Gastroesophageal sphincter (tissue), 4 donors: ENCODE measurements at regions not wholly inside any gene's neighbourhood (a gene's known extent, or its start where the extent isn't known, plus 50 kb on each side); places are given as distances from the start of the nearest gene placed in this dataset.

Source experiments
- ATAC-seq: fragments of 150-250 bp; one replicate; pipeline ENCODE4 v1.9.1; 2016; ENCODE audit warnings: mild to moderate bottlenecking, moderate library complexity
- H3K27ac ChIP-seq, 4 donors: fragments of 200-600 bp; sonication (generic) in 3 of 4; 1 replicate in 3 of 4; 2 replicates in 1 of 4; pipeline ENCODE4 v1.5.1; 2016 to 2019
- H3K27me3 ChIP-seq: fragments of 200-600 bp; sonication (generic); one replicate; pipeline ENCODE4 v1.5.1; 2019
- H3K36me3 ChIP-seq, 2 donors: fragments of 200-600 bp; sonication (generic); one replicate each; pipeline ENCODE4 v1.5.1; 2019; ENCODE audit warnings: control low read depth in 1 of 2
- H3K4me1 ChIP-seq, 3 donors: fragments of 200-600 bp; sonication (generic); 1 replicate in 2 of 3; 2 replicates in 1 of 3; pipeline ENCODE4 v1.5.1; 2016 to 2019; ENCODE audit warnings: control low read depth in 2 of 3
- H3K4me3 ChIP-seq, 2 donors: fragments of 200-600 bp; sonication (generic); one replicate each; pipeline ENCODE4 v1.5.1; 2019; ENCODE audit warnings: mild to moderate bottlenecking in 1 of 2, moderate library complexity in 1 of 2
- H3K9me3 ChIP-seq, 3 donors: fragments of 200-600 bp; sonication (generic); one replicate each; pipeline ENCODE4 v1.5.1; 2017 to 2019; ENCODE audit warnings: control low read depth in 2 of 3
- EP300 ChIP-seq: sonication (generic); formaldehyde crosslinking; IDR thresholded peaks from one replicate; pipeline ENCODE4 v1.6.1; 2017; ENCODE audit warnings: antibody characterized with exemption, mild to moderate bottlenecking
- POLR2A ChIP-seq, 2 donors: fragments of 450-650 bp; IDR thresholded peaks; one replicate each; pipeline ENCODE4 v1.6.1; 2017; ENCODE audit warnings: antibody characterized with exemption in 2 of 2, mild to moderate bottlenecking in 2 of 2, moderate library complexity in 1 of 2
- POLR2AphosphoS5 ChIP-seq: sonication (generic); formaldehyde crosslinking; IDR thresholded peaks from one replicate; pipeline ENCODE4 v1.6.1; 2017; ENCODE audit warnings: antibody characterized with exemption
- WGBS, 2 donors: methylation state at CpG; one replicate each; pipeline ENCODE4 v1.1.5; 2018; ENCODE audit warnings: low coverage in 1 of 2; 5-methylcytosine and 5-hydroxymethylcytosine counted together
- TF ChIP-seq, protein P1 (sequence below), 4 experiments: fragments of 200-600 bp in 2 of 4; fragments of 450-650 bp in 2 of 4; sonication (generic) in 1 of 4; IDR thresholded peaks; one replicate each; pipeline ENCODE4 v1.5.1; 2017 to 2019; ENCODE audit warnings: antibody characterized with exemption in 4 of 4, mild to moderate bottlenecking in 2 of 4, moderate library complexity in 2 of 4

- Histone ChIP-seq H3K27ac (no peak overlapping the region), H3K4me3 (no peak overlapping the region), H3K4me1 (no peaks in the 10 kb centered on the region), H3K9me3 (peaks cover 0 to 5% (median 0%) of the 10 kb centered on the region in 3 donors), H3K36me3 (no peaks in the 10 kb centered on the region), H3K27me3 (no peaks in the 10 kb centered on the region)
- TF ChIP-seq EP300 (no peak), POLR2AphosphoS5 (no peak), POLR2A (IDR thresholded peaks at IDR 0.05) (no peak)
- TF ChIP-seq, protein P1, sequence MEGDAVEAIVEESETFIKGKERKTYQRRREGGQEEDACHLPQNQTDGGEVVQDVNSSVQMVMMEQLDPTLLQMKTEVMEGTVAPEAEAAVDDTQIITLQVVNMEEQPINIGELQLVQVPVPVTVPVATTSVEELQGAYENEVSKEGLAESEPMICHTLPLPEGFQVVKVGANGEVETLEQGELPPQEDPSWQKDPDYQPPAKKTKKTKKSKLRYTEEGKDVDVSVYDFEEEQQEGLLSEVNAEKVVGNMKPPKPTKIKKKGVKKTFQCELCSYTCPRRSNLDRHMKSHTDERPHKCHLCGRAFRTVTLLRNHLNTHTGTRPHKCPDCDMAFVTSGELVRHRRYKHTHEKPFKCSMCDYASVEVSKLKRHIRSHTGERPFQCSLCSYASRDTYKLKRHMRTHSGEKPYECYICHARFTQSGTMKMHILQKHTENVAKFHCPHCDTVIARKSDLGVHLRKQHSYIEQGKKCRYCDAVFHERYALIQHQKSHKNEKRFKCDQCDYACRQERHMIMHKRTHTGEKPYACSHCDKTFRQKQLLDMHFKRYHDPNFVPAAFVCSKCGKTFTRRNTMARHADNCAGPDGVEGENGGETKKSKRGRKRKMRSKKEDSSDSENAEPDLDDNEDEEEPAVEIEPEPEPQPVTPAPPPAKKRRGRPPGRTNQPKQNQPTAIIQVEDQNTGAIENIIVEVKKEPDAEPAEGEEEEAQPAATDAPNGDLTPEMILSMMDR (IDR thresholded peaks at IDR 0.05) = no peak
- no peak for ATAC-seq
- 78 to 86% methylated on average over 2 to 5 of the region's 5 CpGs for WGBS, 2 donors
Measured at GRCh38 chr10:20978617-20979016, 81.5 kb upstream of the NEBL start.

DNA sequence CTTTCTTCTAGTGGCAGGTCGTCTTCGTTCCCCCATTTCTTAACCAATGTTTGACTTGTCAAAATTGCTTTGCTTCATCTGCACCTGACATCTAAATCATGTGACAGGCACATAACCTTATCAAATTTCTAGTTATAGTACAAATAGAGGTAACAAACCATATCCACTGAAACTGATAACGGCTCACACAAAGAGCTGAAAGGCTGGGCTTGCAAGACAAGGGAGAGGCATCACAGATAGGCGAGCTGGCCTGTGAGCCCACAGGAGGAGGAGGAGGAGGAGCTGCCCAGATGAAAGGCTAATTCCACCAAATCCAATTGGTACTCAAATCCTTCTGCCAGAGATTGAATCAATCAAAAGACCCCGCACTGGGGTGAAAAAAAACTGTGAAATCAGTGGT, 80.2 kb upstream of the NEBL start:
- WGBS, 2 donors = 32 to 69% methylated on average over 3 to 5 of the region's 5 CpGs
- no peaks in the 10 kb centered on the region for H3K27me3 ChIP-seq
- no peaks in the 10 kb centered on the region for H3K36me3 ChIP-seq
- TF ChIP-seq EP300 (no peak), POLR2AphosphoS5 (no peak), POLR2A (IDR thresholded peaks at IDR 0.05) (no peak)
- TF ChIP-seq, protein P1 (IDR thresholded peaks at IDR 0.05) = no peak
- ATAC-seq = no peak
- H3K9me3 ChIP-seq = peaks cover 0 to 5% (median 0%) of the 10 kb centered on the region in 3 donors
- no peaks in the 10 kb centered on the region for H3K4me1 ChIP-seq
- no peak overlapping the region for H3K27ac ChIP-seq
- no peak overlapping the region for H3K4me3 ChIP-seq

GRCh38 chr10:20976891-20977290, 79.8 kb upstream of the NEBL start:
- Histone ChIP-seq H3K27me3 (no peaks in the 10 kb centered on the region), H3K36me3 (no peaks in the 10 kb centered on the region), H3K27ac (no peak overlapping the region), H3K4me1 (no peaks in the 10 kb centered on the region), H3K4me3 (no peak overlapping the region), H3K9me3 (peaks cover 0 to 5% (median 0%) of the 10 kb centered on the region in 3 donors)
- TF ChIP-seq POLR2AphosphoS5 (no peak), POLR2A (IDR thresholded peaks at IDR 0.05) (no peak), EP300 (no peak)
- TF ChIP-seq, protein P1 (IDR thresholded peaks at IDR 0.05) = no peak
- WGBS, 2 donors = 34 to 40% methylated on average over 1 to 3 of the region's 3 CpGs
- ATAC-seq = no peak

DNA sequence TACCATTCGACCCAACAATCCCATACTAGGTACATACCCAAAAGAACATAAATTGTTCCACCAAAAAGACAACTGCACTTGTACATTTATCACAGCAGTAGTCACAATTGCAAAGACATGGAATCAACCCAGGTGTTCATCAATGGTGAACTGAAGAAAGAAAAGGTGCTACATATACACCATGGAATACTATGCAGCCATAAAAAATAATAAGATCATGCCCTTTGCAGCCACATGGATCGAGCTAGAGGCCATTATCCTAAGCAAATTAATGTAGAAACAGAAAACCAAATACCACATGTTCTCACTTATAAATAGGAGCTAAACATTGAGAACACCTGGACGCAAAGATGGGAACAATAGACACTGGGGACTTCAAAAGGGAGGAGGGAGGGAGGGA, 79.3 kb upstream of the NEBL start:
- Histone ChIP-seq H3K36me3 (no peaks in the 10 kb centered on the region), H3K9me3 (peaks cover 0 to 2% (median 0%) of the 10 kb centered on the region in 3 donors), H3K27me3 (no peaks in the 10 kb centered on the region), H3K4me1 (no peaks in the 10 kb centered on the region), H3K27ac (no peak overlapping the region), H3K4me3 (no peak overlapping the region)
- 80 to 84% methylated on average over 3 of the region's 3 CpGs for WGBS, 2 donors
- TF ChIP-seq POLR2A (IDR thresholded peaks at IDR 0.05) (no peak), EP300 (no peak), POLR2AphosphoS5 (no peak)
- TF ChIP-seq, protein P1 (IDR thresholded peaks at IDR 0.05) = no peak
- no peak for ATAC-seq

GRCh38 chr10:20975236-20975635, 78.1 kb upstream of the NEBL start:
- H3K27ac ChIP-seq = no peak overlapping the region
- ATAC-seq = no peak
- no peaks in the 10 kb centered on the region for H3K9me3 ChIP-seq
- H3K36me3 ChIP-seq = no peaks in the 10 kb centered on the region
- WGBS, 2 donors = 71% methylated on average over 4 of the region's 4 CpGs
- no peaks in the 10 kb centered on the region for H3K4me1 ChIP-seq
- H3K27me3 ChIP-seq = no peaks in the 10 kb centered on the region
- TF ChIP-seq POLR2AphosphoS5 (no peak), POLR2A (IDR thresholded peaks at IDR 0.05) (no peak), EP300 (no peak)
- TF ChIP-seq, protein P1 (IDR thresholded peaks at IDR 0.05) = no peak
- no peak overlapping the region for H3K4me3 ChIP-seq
